HepG2 (cell line): ENCODE measurements at regions not wholly inside any gene's neighbourhood (a gene's known extent, or its start where the extent isn't known, plus 50 kb on each side); places are given as distances from the start of the nearest gene placed in this dataset.

Source experiments
- ATAC-seq: fragments of 200-7000 bp; cut with Tn5 transposase; 3 replicates; pipeline ENCODE4 v1.9.1; 2020; ENCODE audit warnings: mild to moderate bottlenecking, moderate library complexity
- BruUV-seq: library from RNA; stranded (reverse); fragments of 400-500 nt; replicated peaks from 2 replicates; lab custom pipeline; 2021; lab: Mats Ljungman, UMichigan
- CTCF ChIA-PET: fragments of 300-600 bp; formaldehyde crosslinking; extraction: SDS; loops from one replicate; lab custom pipeline; 2021; ENCODE audit warnings: low total read pairs, inconsistent platforms, low intra/inter-chr PET ratio; lab: Yijun Ruan, JAX
- POLR2A ChIA-PET: fragments of 350-600 bp; sonication (Branson Sonifier 250); formaldehyde crosslinking; loops from one replicate; lab custom pipeline; 2020; ENCODE audit warnings: antibody characterized with exemption, inconsistent platforms; lab: Yijun Ruan, JAX
- DNase-seq: peaks from one replicate; pipeline ENCODE4 v3.0.0-alpha.2; 2015; ENCODE audit warnings: low spot score
- FAIRE-seq: peaks from 3 replicates; lab custom pipeline; 2011; peaks lifted over from hg19 to GRCh38; lab: Jason Lieb, UNC
- H2AFZ ChIP-seq: one replicate; pipeline ENCODE4 v1.6.1; 2011; ENCODE audit warnings: low read length, inconsistent platforms
- H3K27ac ChIP-seq: fragments of 300-600 bp; 3 replicates; pipeline ENCODE4 v1.8.0; 2011; ENCODE audit warnings: mixed run types, mild to moderate bottlenecking, mixed read lengths, low read length, inconsistent platforms; ENCODE audit not compliant: insufficient read depth; ENCODE audit errors: extremely low read length
- H3K27me3 ChIP-seq, 2 experiments: fragments of 200-600 bp in 1 of 2; 2 replicates in 1 of 2; 3 replicates in 1 of 2; pipeline versions ENCODE4 v1.6.0 to v1.8.0; 2011; ENCODE audit warnings: low read length in 2 of 2, mild to moderate bottlenecking in 2 of 2, moderate library complexity in 2 of 2, inconsistent platforms in 1 of 2; ENCODE audit not compliant: insufficient read depth in 2 of 2, control insufficient read depth in 1 of 2
- H3K36me3 ChIP-seq, 2 experiments: fragments of 200-600 bp in 1 of 2; replicated peaks in 1 of 2; 2 replicates in 1 of 2; 3 replicates in 1 of 2; pipeline versions ENCODE4 v1.5.1 to v1.8.0; 2011; ENCODE audit warnings: low read length in 2 of 2, inconsistent platforms in 1 of 2; ENCODE audit not compliant: insufficient read depth in 2 of 2, control insufficient read depth in 1 of 2
- H3K4me1 ChIP-seq: 2 replicates; pipeline ENCODE4 v1.5.1; 2012; ENCODE audit warnings: low read length, inconsistent platforms; ENCODE audit not compliant: insufficient read depth
- H3K4me2 ChIP-seq: 2 replicates; pipeline ENCODE4 v1.6.0; 2011; ENCODE audit warnings: low read depth, low read length, inconsistent platforms
- H3K4me3 ChIP-seq, 3 experiments: fragments of 200-600 bp in 1 of 3; sonication (generic), shearing (Covaris generic) in 1 of 3; replicated peaks in 1 of 3; 2 replicates each; pipeline ENCODE4 v1.5.1; 2011 to 2016; ENCODE audit warnings: low read length in 3 of 3, inconsistent platforms in 2 of 3, low read depth in 2 of 3, mild to moderate bottlenecking in 2 of 3, control low read depth in 1 of 3, mixed read lengths in 1 of 3; ENCODE audit not compliant: insufficient read depth in 1 of 3
- H3K79me2 ChIP-seq: one replicate; pipeline ENCODE4 v1.6.1; 2011; ENCODE audit warnings: low read length, inconsistent platforms; ENCODE audit not compliant: insufficient read depth
- H3K9ac ChIP-seq: 2 replicates; pipeline ENCODE4 v1.6.0; 2011; ENCODE audit warnings: mild to moderate bottlenecking, low read depth, low read length, inconsistent platforms; ENCODE audit not compliant: insufficient read depth
- H3K9me3 ChIP-seq: 2 replicates; pipeline ENCODE4 v1.5.1; 2012; ENCODE audit warnings: mild to moderate bottlenecking, low read length
- H4K20me1 ChIP-seq: 2 replicates; pipeline ENCODE4 v1.6.0; 2011; ENCODE audit warnings: inconsistent platforms, mild to moderate bottlenecking, low read length, moderate library complexity; ENCODE audit not compliant: insufficient read depth
- NFYB ChIP-seq: sonication (generic); formaldehyde crosslinking; IDR thresholded peaks from 2 replicates; pipeline ENCODE4 v1.4.0; 2020; ENCODE audit warnings: missing genetic modification reagents
- STAT5B ChIP-seq: sonication (generic); formaldehyde crosslinking; IDR thresholded peaks from 2 replicates; pipeline ENCODE4 v1.4.0; 2020; ENCODE audit warnings: missing genetic modification reagents
- SYNCRIP ChIP-seq: fragments of 200-400 bp; formaldehyde crosslinking; IDR thresholded peaks from 2 replicates; pipeline ENCODE4 v1.6.1; 2018; ENCODE audit warnings: mild to moderate bottlenecking, low read depth, low read length; ENCODE audit not compliant: insufficient read depth
- ZBTB21 ChIP-seq: sonication (generic); formaldehyde crosslinking; IDR thresholded peaks from 2 replicates; pipeline ENCODE4 v1.4.0; 2020; ENCODE audit warnings: missing genetic modification reagents
- ZNF597 ChIP-seq: sonication (generic); formaldehyde crosslinking; IDR thresholded peaks from 2 replicates; pipeline ENCODE4 v1.5.0; 2020; ENCODE audit warnings: missing genetic modification reagents
- ZNF616 ChIP-seq: sonication (generic); formaldehyde crosslinking; IDR thresholded peaks from 2 replicates; pipeline ENCODE4 v1.5.0; 2020; ENCODE audit warnings: low read depth, mild to moderate bottlenecking, missing genetic modification reagents
- ZNF775 ChIP-seq: sonication (generic); formaldehyde crosslinking; IDR thresholded peaks from 2 replicates; pipeline ENCODE4 v1.4.0; 2020; ENCODE audit warnings: missing genetic modification reagents, mild to moderate bottlenecking, moderate library complexity, borderline replicate concordance
- ZNF891 ChIP-seq: sonication (generic); formaldehyde crosslinking; IDR thresholded peaks from 2 replicates; pipeline ENCODE4 v1.5.0; 2020; ENCODE audit warnings: mild to moderate bottlenecking, missing genetic modification reagents
- WGBS: methylation state at CpG from one replicate; pipeline ENCODE4 v1.1.6; 2017; ENCODE audit warnings: low lambda C conversion rate; 5-methylcytosine and 5-hydroxymethylcytosine counted together
- in situ Hi-C: cut with HindIII; loops from 2 replicates; pipeline ENCODE4 v1.10.0; 2017; ENCODE audit warnings: low pct_unique_long_range_greater_than_20kb; ENCODE audit not compliant: extremely low pct_ligation_motif_present
- intact Hi-C: fragments of 100-400 bp; cut with micrococcal nuclease; formaldehyde crosslinking; loops from one replicate; pipeline ENCODE4 v1.10.0; 2022; ENCODE audit not compliant: unreplicated experiment
- TF ChIP-seq, protein P1 (sequence below): sonication (generic); formaldehyde crosslinking; IDR thresholded peaks from 2 replicates; pipeline ENCODE4 v1.8.0; 2022; ENCODE audit warnings: low read depth, missing genetic modification reagents

DNA sequence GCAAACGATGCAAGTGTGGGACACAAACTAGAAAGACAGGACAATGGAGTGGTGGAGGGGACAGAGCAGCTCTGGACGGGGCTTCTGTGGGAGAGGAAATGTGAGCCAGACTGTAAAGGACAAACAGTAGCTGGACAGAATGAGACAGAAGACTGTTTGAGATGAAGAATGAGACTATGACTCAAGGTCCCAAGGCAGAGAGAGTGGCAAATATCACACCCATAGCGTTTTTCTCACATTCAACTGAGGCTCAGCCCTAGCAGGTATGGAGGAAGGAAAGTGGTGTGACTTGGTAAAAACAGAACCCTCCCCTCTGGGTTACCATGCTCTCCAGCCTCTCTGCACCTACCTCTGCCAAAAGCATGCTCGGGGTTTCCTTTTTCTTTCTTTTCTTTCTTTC lies 96.5 kb downstream of the RPL27A start:
- FAIRE-seq (no peak), DNase-seq (no peak), ATAC-seq (no peak)
- POLR2A ChIA-PET = no interaction called here
- no peak overlapping the region for H3K9ac ChIP-seq
- peaks cover 16% of the 10 kb centered on the region for H3K4me1 ChIP-seq
- peaks cover 0 to 4% of the 10 kb centered on the region in 2 experiments; a peak in 2 of 5 replicates for H3K36me3 ChIP-seq
- no TSS peak for BruUV-seq
- no peak overlapping the region for H3K4me2 ChIP-seq
- H4K20me1 ChIP-seq = no peaks in the 10 kb centered on the region
- no peak overlapping the region for H3K4me3 ChIP-seq
- no peaks in the 10 kb centered on the region for H3K27me3 ChIP-seq
- CTCF ChIA-PET = no interaction called here
- no peak overlapping the region for H2AFZ ChIP-seq
- no peak overlapping the region for H3K27ac ChIP-seq
- H3K9me3 ChIP-seq = no peaks in the 10 kb centered on the region
- TF ChIP-seq ZNF891 (CRISPR knock-in tag) (no peak), ZNF775 (CRISPR knock-in tag) (no peak), STAT5B (CRISPR knock-in tag) (no peak), ZNF616 (CRISPR knock-in tag) (no peak), NFYB (no peak), ZBTB21 (no peak), ZNF597 (CRISPR knock-in tag) (no peak), SYNCRIP (no peak)
- TF ChIP-seq, protein P1, sequence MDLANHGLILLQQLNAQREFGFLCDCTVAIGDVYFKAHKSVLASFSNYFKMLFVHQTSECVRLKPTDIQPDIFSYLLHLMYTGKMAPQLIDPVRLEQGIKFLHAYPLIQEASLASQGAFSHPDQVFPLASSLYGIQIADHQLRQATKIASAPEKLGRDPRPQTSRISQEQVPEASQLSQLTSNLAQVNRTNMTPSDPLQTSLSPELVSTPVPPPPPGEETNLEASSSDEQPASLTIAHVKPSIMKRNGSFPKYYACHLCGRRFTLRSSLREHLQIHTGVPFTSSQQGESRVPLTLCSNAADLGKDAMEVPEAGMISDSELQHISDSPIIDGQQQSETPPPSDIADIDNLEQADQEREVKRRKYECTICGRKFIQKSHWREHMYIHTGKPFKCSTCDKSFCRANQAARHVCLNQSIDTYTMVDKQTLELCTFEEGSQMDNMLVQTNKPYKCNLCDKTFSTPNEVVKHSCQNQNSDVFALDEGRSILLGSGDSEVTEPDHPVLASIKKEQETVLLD (CRISPR knock-in tag) = no peak
- 66% methylated on average over 4 of the region's 4 CpGs for WGBS
- no peaks in the 10 kb centered on the region for H3K79me2 ChIP-seq
- intact Hi-C loops (no loop called here), in situ Hi-C loops (no loop called here)
